Epithelial cell of proximal tubule (primary cell): ENCODE measurements at regions not wholly inside any gene's neighbourhood (a gene's known extent, or its start where the extent isn't known, plus 50 kb on each side); places are given as distances from the start of the nearest gene placed in this dataset.

ENCODE experiments used
- DNase-seq: peaks from one replicate; pipeline ENCODE4 v3.0.0-alpha.2; 2011; ENCODE audit warnings: low read depth
- H3K4me3 ChIP-seq: 2 replicates; pipeline ENCODE4 v1.5.1; 2011; ENCODE audit warnings: low read depth, mild to moderate bottlenecking, low read length
- TF ChIP-seq, protein P1 (sequence below): conservative IDR thresholded peaks from 2 replicates; pipeline ENCODE4 v1.5.1; 2012; ENCODE audit warnings: low read depth, mild to moderate bottlenecking, low read length

DNA sequence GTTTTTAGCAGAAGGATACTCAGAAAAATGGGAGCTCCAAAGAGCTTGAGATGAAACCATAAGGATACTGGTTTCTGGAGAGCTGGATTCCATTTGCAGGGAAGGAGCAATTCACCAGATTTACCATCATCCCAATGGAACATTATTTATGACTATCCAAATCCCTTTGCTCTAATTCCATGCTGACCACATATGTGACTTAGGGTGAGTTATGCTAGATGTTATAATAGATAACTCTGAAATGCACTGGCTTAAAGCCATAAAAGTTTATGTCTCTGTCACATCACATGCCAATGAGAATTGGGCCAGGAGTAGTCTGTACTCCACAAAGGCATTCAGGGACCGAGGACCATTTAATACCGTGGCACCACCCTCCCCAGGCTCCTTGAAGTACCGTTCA is 185.2 kb downstream of the SKIDA1 start:
- H3K4me3 ChIP-seq: no peak overlapping the region
- TF ChIP-seq, protein P1, sequence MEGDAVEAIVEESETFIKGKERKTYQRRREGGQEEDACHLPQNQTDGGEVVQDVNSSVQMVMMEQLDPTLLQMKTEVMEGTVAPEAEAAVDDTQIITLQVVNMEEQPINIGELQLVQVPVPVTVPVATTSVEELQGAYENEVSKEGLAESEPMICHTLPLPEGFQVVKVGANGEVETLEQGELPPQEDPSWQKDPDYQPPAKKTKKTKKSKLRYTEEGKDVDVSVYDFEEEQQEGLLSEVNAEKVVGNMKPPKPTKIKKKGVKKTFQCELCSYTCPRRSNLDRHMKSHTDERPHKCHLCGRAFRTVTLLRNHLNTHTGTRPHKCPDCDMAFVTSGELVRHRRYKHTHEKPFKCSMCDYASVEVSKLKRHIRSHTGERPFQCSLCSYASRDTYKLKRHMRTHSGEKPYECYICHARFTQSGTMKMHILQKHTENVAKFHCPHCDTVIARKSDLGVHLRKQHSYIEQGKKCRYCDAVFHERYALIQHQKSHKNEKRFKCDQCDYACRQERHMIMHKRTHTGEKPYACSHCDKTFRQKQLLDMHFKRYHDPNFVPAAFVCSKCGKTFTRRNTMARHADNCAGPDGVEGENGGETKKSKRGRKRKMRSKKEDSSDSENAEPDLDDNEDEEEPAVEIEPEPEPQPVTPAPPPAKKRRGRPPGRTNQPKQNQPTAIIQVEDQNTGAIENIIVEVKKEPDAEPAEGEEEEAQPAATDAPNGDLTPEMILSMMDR: no peak
- DNase-seq: no peak

DNA sequence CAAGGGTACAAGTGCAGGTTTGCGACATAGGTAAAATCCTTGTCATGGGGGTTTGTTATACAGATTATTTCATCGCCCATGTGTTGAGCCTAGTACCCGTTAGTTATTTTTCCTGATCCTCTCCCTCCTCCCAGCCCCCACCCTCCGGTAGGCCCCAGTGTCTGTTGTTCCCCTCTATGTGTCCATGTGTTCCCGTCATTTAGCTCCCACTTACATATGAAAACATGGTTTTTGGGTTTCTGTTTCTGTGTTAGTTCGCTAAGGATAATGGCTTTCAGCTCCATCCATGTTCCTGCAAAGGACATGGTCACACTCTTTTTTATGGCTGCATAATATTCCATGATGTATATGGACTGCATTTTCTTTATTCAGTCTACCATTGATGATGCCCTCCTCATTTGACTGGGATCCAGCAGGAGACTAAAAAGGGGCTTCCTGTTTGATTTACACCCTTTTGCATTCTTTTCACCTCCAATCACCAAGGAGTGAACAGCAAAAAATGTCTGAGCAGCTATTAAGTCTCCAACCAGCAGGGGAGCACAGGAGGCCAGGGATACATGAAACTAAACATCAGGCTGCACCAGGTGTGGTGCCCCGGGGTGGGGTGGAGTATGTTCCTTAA is 188.2 kb downstream of the SKIDA1 start:
- TF ChIP-seq, protein P1: peak; percentile 50
- DNase-seq: no peak
- H3K4me3 ChIP-seq: no peak overlapping the region

DNA sequence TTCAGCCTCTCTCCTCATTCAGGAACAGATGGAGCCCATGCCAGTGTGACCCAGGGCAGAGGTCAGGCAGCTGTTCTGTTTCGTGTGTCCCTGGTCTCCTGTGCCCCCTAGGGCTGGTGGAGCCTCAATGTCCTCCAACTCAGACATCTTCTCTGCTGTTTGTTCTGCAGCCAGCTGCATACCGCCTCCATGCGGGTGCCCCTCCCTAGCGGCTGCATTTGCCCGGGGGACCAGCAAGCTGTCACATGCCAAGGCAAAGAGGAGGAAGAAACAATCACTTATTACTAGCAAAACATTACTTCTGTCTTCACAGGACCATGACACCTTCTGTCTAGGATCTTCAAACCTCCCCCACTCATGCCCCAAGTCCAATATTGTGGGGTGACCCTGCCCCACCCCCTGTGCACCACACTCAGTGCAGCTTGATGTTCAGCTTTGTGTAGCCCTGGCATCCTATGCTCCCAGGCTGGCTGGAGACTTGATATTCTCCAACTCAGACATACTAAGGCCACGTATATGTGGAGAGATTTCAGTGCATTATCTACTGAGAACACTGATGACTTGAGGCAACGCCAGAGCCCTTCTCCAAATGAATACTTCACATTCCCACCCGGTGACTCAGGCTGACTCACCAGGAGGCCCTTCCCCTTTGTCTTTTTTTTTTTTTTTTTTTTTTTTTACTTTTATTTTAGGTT is 188.9 kb downstream of the SKIDA1 start:
- peak; percentile 92 for DNase-seq
- TF ChIP-seq, protein P1: peak; percentile 41
- no peak overlapping the region for H3K4me3 ChIP-seq

DNA sequence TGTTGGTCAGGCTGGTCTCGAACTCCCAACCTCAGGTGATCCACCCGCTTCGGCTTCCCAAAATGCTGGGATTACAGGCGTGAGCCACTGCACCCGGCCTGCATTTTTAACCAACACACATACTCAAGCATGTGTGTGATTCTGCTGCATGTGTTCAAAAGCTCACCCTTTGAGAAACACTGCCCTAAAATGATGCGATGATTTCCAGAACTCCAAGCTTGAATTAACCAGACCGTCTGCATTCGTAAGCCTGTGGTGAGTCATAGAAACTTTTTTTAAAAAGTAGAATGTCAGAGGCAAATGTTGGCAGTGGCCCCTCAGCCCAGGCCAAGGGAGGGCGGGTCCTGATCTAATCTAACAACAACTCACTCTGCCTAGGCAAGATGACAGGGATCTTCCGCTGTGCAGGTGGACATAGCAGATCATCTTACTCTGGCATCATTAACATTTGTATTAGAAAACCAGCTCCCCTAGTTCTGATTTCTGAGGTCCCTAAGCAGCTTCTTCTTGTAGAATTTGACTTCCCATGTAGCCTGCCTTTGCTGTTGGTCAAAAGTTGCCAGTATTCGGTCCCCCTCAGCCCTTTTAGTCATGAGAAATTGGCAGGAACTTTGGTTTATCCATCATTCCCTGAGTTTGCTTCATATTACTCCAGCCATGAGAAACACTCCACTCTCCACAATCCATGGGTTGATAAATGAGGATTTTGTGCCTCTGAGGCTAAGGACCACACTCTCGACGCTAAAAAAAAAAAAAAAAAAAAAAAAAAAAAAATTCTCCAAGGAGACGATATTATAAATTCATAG is 190.4 kb downstream of the SKIDA1 start:
- TF ChIP-seq, protein P1: no peak
- peak; percentile 86 for DNase-seq
- H3K4me3 ChIP-seq: no peak overlapping the region

DNA sequence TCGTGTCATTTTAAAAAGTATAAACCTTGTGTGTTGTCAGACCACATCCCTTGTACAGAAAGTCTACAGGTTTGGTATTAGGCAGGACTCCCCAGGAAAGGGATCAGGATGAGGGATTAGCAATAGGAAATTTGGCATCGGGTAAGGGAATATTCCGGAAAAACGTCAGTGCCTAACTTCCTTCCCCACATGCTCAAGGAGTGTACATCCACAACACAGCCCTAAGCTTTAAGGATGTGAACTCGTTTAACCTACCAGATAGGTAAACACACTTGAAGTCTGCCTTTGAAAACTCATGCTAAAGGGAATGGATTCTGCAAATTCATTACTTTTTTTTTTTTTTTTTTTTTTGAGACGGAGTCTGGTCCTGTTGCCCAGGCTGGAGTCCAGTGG is 194.9 kb downstream of the SKIDA1 start:
- TF ChIP-seq, protein P1: no peak
- no peak overlapping the region for H3K4me3 ChIP-seq
- DNase-seq: no peak

DNA sequence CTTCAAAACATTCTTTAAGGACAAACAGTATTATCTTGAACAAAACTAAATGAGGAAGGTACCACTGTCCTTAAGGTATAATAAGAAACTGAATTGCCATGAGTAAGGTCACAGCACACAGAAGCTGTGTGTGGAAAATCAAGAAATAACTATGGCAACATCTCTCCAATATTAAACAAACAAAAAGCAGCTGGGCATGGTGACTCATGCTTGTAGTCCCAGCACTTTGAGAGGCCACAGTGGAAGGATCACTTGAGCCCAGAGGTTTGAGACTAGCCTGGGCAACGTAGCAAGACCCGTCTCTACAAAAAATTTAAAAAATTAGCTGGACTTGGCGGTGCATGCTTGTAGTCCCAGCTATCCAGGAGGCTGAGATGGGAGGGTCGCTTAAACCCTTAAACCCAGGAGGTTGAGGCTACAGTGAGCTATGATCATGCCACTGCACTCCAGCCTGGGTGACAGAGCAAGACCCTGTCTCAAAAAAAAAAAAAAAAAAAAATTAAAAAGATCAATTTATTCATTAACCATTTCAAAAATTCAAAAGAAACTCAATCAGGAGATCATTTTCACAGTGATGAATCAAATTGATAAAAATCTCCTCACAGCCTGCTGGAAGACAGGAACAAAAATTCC is 195.4 kb downstream of the SKIDA1 start:
- DNase-seq: peak; percentile 80
- H3K4me3 ChIP-seq: no peak overlapping the region
- TF ChIP-seq, protein P1: no peak
